Naive B cell (primary cell): ENCODE measurements at regions not wholly inside any gene's neighbourhood (a gene's known extent, or its start where the extent isn't known, plus 50 kb on each side); places are given as distances from the start of the nearest gene placed in this dataset.

Experiments
- ATAC-seq, 2 donors: fragments of 150-1000 bp; cut with Tn5 transposase; 2 replicates each; pipeline ENCODE4 v1.10.0; 2021; ENCODE audit warnings: low read depth in 2 of 2, mild to moderate bottlenecking in 2 of 2, moderate library complexity in 2 of 2
- DNase-seq: peaks from one replicate; pipeline ENCODE4 v3.0.0; 2022
- H3K27ac Mint-ChIP-seq, 6 donors: one replicate each; pipeline ENCODE4 v1.8.0; 2020 to 2022; ENCODE audit warnings: mild to moderate bottlenecking in 6 of 6, mixed read lengths in 6 of 6, moderate library complexity in 5 of 6, inconsistent platforms in 2 of 6
- H3K27me3 Mint-ChIP-seq, 3 donors: one replicate each; pipeline ENCODE4 v1.8.0; 2021 to 2022; ENCODE audit warnings: mixed read lengths in 3 of 3, mild to moderate bottlenecking in 1 of 3
- H3K36me3 Mint-ChIP-seq, 2 donors: one replicate each; pipeline ENCODE4 v1.8.0; 2020 to 2022; ENCODE audit warnings: mixed read lengths in 2 of 2, inconsistent platforms in 1 of 2, mild to moderate bottlenecking in 1 of 2
- H3K4me1 Mint-ChIP-seq, 3 donors: one replicate each; pipeline ENCODE4 v1.8.0; 2020 to 2022; ENCODE audit warnings: mixed read lengths in 3 of 3, inconsistent platforms in 1 of 3, mild to moderate bottlenecking in 1 of 3, moderate library complexity in 1 of 3
- H3K4me3 Mint-ChIP-seq, 8 donors: one replicate each; pipeline ENCODE4 v1.8.0; 2020 to 2022; ENCODE audit warnings: mild to moderate bottlenecking in 8 of 8, mixed read lengths in 8 of 8, moderate library complexity in 8 of 8, inconsistent platforms in 2 of 8
- H3K9me3 Mint-ChIP-seq, 7 donors: one replicate each; pipeline ENCODE4 v1.8.0; 2020 to 2022; ENCODE audit warnings: mixed read lengths in 7 of 7, mild to moderate bottlenecking in 5 of 7, inconsistent platforms in 2 of 7, moderate library complexity in 1 of 7

DNA sequence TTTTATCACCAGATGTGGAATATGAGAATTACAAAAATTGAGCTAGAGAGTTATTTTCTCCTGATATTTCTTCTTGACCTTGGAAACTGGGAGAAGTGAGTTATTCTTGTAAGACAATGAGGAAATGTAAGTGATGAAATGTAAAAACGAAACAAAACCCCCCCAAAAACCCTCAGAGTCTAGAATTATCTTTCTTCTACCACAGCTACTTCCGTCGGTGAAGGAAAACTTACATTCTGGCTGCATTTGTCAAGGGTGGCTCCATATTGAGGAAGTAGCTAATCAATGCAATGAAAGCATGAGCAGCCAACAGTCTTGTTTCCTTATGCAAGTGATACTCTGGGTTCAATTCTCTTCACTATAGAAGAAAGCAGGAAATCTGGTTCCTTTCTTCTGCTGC is 661.7 kb upstream of the CITED2 start:
- Mint-ChIP-seq H3K27ac (no peak overlapping the region), H3K36me3 (no peaks in the 10 kb centered on the region), H3K27me3 (peaks cover 0 to 5% (median 0%) of the 10 kb centered on the region in 3 donors), H3K9me3 (peaks cover 0 to 12% (median 0%) of the 10 kb centered on the region in 7 donors), H3K4me3 (no peak overlapping the region), H3K4me1 (no peaks in the 10 kb centered on the region)
- no peak for ATAC-seq
- no peak for DNase-seq

GRCh38 chr6:140032189-140032588 is 657.7 kb upstream of the CITED2 start:
- DNase-seq: no peak
- no peak for ATAC-seq
- Mint-ChIP-seq H3K4me1 (no peaks in the 10 kb centered on the region), H3K27ac (no peak overlapping the region), H3K9me3 (peaks cover 0 to 27% (median 6%) of the 10 kb centered on the region in 7 donors), H3K4me3 (no peak overlapping the region), H3K27me3 (peaks cover 5 to 6% (median 5%) of the 10 kb centered on the region in 3 donors), H3K36me3 (no peaks in the 10 kb centered on the region)

DNA sequence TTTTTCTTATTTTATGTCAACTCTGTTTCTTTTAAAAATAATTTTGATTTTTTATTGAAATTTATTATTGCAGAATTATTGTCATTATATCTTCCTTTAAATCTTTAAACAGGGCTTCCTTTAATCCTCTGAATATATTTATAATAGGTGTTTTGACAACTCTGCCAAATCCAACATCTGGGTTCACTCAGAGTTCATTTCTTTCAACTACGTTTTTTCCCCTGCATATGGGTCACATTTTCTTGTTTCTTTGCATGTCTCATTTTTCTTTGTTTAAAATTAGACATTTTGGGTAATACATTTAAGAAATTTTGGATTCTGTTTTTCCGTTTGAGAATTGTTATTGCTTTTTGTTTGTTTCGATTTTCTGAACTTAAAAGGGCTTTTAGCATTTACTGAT is 655.1 kb upstream of the CITED2 start:
- Mint-ChIP-seq H3K27me3 (peaks cover 5 to 6% (median 6%) of the 10 kb centered on the region in 3 donors), H3K4me3 (no peak overlapping the region), H3K4me1 (no peaks in the 10 kb centered on the region), H3K27ac (no peak overlapping the region), H3K36me3 (no peaks in the 10 kb centered on the region), H3K9me3 (peaks cover 0 to 15% (median 8%) of the 10 kb centered on the region in 7 donors)
- DNase-seq: no peak
- ATAC-seq: no peak

DNA sequence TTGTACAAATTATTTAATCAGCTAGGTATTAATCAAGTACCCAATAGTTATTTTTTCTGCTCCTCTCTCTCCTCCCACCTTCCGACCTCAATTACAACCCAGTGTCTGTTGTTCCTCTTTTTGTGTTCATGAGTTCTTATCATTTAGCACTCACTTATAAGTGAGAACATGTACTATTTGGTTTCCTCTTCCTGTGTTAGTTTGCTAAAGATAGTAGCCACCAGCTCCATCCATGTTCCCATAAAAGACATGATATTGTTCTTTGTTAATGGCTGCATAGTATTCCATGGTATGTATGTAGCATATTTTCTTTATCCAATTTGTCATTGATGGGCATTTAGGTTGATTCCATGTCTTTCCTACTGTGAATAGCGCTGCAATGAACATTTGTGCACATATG is 652.8 kb upstream of the CITED2 start:
- Mint-ChIP-seq H3K36me3 (no peaks in the 10 kb centered on the region), H3K9me3 (peaks cover 0 to 15% (median 8%) of the 10 kb centered on the region in 7 donors), H3K27ac (no peak overlapping the region), H3K27me3 (peaks cover 5 to 6% (median 6%) of the 10 kb centered on the region in 3 donors), H3K4me3 (no peak overlapping the region), H3K4me1 (no peaks in the 10 kb centered on the region)
- no peak for ATAC-seq
- DNase-seq: no peak

GRCh38 chr6:140026546-140026945 is 652.1 kb upstream of the CITED2 start:
- Mint-ChIP-seq H3K27ac (no peak overlapping the region), H3K4me1 (no peaks in the 10 kb centered on the region), H3K4me3 (no peak overlapping the region), H3K27me3 (peaks cover 5 to 6% (median 5%) of the 10 kb centered on the region in 3 donors), H3K36me3 (no peaks in the 10 kb centered on the region), H3K9me3 (peaks cover 0 to 16% (median 10%) of the 10 kb centered on the region in 7 donors)
- DNase-seq: no peak
- ATAC-seq: no peak

GRCh38 chr6:140025171-140025570 is 650.7 kb upstream of the CITED2 start:
- H3K36me3 Mint-ChIP-seq: no peaks in the 10 kb centered on the region
- peaks cover 0 to 6% (median 5%) of the 10 kb centered on the region in 3 donors for H3K27me3 Mint-ChIP-seq
- no peak overlapping the region for H3K4me3 Mint-ChIP-seq

DNA sequence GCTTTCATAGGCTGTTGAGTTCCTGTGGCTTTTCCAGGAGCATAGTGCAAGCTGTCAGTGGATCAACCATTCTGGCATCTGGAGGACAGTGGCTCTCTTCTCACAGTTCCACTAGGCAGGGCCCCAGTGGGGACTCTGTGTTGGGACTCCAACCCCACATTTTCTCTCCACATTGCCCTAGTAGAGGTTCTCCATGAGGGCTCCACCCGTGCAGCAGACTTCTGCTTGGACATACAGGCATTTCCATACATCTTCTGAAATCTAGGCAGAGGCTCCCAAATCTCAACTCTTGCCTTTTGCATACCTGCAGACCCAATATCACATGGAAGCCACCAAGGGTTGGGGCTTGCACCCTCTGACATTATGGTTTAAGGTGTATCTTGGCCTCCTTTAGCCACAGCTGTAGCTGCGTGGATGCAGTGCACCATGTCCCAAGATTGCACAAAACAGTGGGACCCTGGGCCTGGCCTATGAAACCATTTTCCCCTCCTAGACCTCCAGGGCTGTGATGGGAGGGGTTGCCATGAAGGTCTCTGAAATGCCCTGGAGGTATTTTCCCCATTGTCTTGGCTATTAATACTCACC is 645.9 kb upstream of the CITED2 start:
- H3K36me3 Mint-ChIP-seq: peaks cover 0 to 12% of the 10 kb centered on the region in 2 donors

More at GRCh38 chr6:140025171-140025570, 650.7 kb upstream of the CITED2 start:
- DNase-seq (no peak), ATAC-seq (no peak)
- peaks cover 10 to 30% (median 20%) of the 10 kb centered on the region in 7 donors for H3K9me3 Mint-ChIP-seq
- no peaks in the 10 kb centered on the region for H3K4me1 Mint-ChIP-seq
- no peak overlapping the region for H3K27ac Mint-ChIP-seq

DNA sequence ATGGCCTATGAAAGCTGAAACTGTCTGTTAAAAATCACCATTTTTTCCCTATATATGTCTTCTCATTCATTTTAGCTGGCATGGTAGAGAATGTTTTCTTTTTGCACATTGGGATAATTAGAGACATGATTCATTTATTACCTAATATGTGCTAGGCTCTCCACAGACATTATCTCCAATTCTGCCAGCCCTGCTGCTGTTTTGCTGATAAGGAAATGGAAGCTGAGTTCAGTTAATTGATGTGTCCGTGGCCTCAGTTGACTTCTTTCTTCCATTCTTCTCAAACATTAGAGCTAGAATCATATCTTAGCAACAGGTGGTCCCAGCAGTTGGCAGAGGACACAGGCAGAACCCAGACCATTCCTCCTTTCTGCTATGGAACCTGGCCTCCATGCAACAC is 644.1 kb upstream of the CITED2 start:
- H3K27me3 Mint-ChIP-seq: no peaks in the 10 kb centered on the region
- DNase-seq: no peak
- H3K4me1 Mint-ChIP-seq: no peaks in the 10 kb centered on the region
- no peak for ATAC-seq
- H3K9me3 Mint-ChIP-seq: peaks cover 16 to 28% (median 22%) of the 10 kb centered on the region in 7 donors
- no peak overlapping the region for H3K27ac Mint-ChIP-seq
- no peak overlapping the region for H3K4me3 Mint-ChIP-seq
- H3K36me3 Mint-ChIP-seq: peaks cover 0 to 12% of the 10 kb centered on the region in 2 donors

More for the DNA sequence above, 645.9 kb upstream of the CITED2 start:
- Mint-ChIP-seq H3K27ac (no peak overlapping the region), H3K4me1 (no peaks in the 10 kb centered on the region), H3K4me3 (no peak overlapping the region), H3K9me3 (peaks cover 13 to 28% (median 20%) of the 10 kb centered on the region in 7 donors), H3K27me3 (no peaks in the 10 kb centered on the region)
- ATAC-seq (no peak), DNase-seq (no peak)

- Mint-ChIP-seq H3K36me3 (peaks cover 0 to 12% of the 10 kb centered on the region in 2 donors), H3K9me3 (peaks cover 16 to 28% (median 22%) of the 10 kb centered on the region in 7 donors), H3K4me1 (peaks cover 0 to under 1% (median under 1%) of the 10 kb centered on the region in 3 donors)
These were observed 643.0 kb upstream of the CITED2 start for GRCh38 chr6:140017470-140017869.

GRCh38 chr6:140012150-140012549 is 637.7 kb upstream of the CITED2 start:
- Mint-ChIP-seq H3K4me1 (peaks cover 3 to 5% (median 3%) of the 10 kb centered on the region in 3 donors), H3K9me3 (peaks cover 0 to 5% (median 0%) of the 10 kb centered on the region in 7 donors), H3K36me3 (no peaks in the 10 kb centered on the region), H3K4me3 (no peak overlapping the region), H3K27ac (no peak overlapping the region), H3K27me3 (no peaks in the 10 kb centered on the region)
- ATAC-seq: no peak
- DNase-seq: no peak

More at GRCh38 chr6:140017470-140017869, 643.0 kb upstream of the CITED2 start:
- no peak for DNase-seq
- no peaks in the 10 kb centered on the region for H3K27me3 Mint-ChIP-seq
- H3K4me3 Mint-ChIP-seq: no peak overlapping the region
- no peak overlapping the region for H3K27ac Mint-ChIP-seq
- no peak for ATAC-seq

DNA sequence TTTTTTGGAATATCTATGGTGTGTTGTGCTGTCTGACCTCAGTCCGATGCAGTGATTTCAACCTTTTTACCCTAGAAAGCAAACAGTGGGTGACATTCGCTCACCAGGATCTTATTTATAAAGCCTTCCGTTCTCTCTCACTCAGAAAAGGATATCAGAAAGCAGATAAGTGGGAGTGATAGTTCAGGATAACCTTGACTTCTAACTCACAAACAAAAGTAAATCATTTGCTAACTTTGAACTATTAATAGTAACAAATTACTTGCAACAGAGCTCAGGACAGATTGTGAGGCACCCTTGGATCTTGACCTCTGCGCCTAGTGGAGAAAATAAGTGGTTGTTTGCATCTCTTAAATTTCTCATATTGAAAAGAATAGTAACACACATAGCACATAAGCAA is 637.1 kb upstream of the CITED2 start:
- H3K9me3 Mint-ChIP-seq: peaks cover 0 to 5% (median under 1%) of the 10 kb centered on the region in 7 donors
- DNase-seq (no peak), ATAC-seq (no peak)
- H3K4me1 Mint-ChIP-seq: peaks cover 3 to 5% (median 3%) of the 10 kb centered on the region in 3 donors
- H3K27ac Mint-ChIP-seq: no peak overlapping the region
- H3K36me3 Mint-ChIP-seq: peaks cover 0 to 2% of the 10 kb centered on the region in 2 donors
- H3K27me3 Mint-ChIP-seq: no peaks in the 10 kb centered on the region
- H3K4me3 Mint-ChIP-seq: no peak overlapping the region

- Mint-ChIP-seq H3K36me3 (peaks cover 0 to 4% of the 10 kb centered on the region in 2 donors), H3K27me3 (no peaks in the 10 kb centered on the region), H3K9me3 (peaks cover 0 to 7% (median 2%) of the 10 kb centered on the region in 7 donors), H3K4me1 (peaks cover 3 to 5% (median 3%) of the 10 kb centered on the region in 3 donors), H3K4me3 (no peak overlapping the region), H3K27ac (no peak overlapping the region)
- ATAC-seq (no peak), DNase-seq (no peak)
These were observed 634.8 kb upstream of the CITED2 start for GRCh38 chr6:140009286-140009685.

- H3K4me3 Mint-ChIP-seq: no peak overlapping the region
- ATAC-seq (no peak), DNase-seq (no peak)
- H3K36me3 Mint-ChIP-seq: peaks cover 0 to 4% of the 10 kb centered on the region in 2 donors
- peaks cover 3 to 5% (median 3%) of the 10 kb centered on the region in 3 donors for H3K4me1 Mint-ChIP-seq
- H3K27me3 Mint-ChIP-seq: no peaks in the 10 kb centered on the region
- H3K9me3 Mint-ChIP-seq: peaks cover 0 to 7% (median 2%) of the 10 kb centered on the region in 7 donors
- H3K27ac Mint-ChIP-seq: no peak overlapping the region
These were observed 633.1 kb upstream of the CITED2 start for GRCh38 chr6:140007525-140007924.

- DNase-seq (no peak), ATAC-seq (no peak)
- Mint-ChIP-seq H3K36me3 (peaks cover 0 to 4% of the 10 kb centered on the region in 2 donors), H3K27me3 (no peaks in the 10 kb centered on the region), H3K9me3 (peaks cover 0 to 7% (median 2%) of the 10 kb centered on the region in 7 donors), H3K27ac (no peak overlapping the region), H3K4me1 (no peaks in the 10 kb centered on the region), H3K4me3 (no peak overlapping the region)
These were observed 628.8 kb upstream of the CITED2 start for GRCh38 chr6:140003217-140003616.
